ENCODE measurements at regions not wholly inside any gene's neighbourhood (a gene's known extent, or its start where the extent isn't known, plus 50 kb on each side); places are given as distances from the start of the nearest gene placed in this dataset.

DNA sequence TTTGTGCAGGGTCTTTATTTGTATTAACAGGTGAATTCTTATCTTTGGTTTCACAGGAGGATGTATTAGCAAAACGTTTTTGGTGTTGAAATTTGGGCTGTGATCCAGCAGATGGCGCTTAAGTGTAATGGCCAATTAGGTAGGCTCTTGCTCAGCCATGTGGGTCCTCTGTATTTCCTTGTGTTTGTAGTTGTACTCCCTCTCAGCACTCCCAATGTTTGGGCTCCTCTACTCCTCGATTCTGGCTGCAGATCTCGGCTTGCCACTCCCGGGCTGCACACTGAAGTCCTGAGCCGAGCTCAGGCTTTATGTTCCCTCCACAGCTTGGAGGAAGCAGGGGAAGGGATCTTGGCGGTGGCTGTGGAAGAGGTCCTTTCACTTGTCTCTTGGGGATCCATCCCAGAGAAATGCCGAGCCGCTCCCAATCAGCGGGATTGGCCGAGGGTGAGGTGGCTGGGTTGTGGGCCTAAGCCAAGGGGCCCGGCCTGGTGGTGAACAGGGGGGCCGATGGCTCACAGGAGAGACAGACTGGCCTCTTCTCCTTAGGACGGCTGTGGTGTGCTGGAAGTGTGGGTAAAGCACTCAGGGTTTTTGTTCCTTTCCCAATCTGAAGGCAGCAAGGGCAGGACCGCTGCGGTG lies 133.7 kb downstream of the AEBP2 start:
- ATAC-seq, result peak; percentile 44
- DNase-seq, result peak in 1 of 2 donors; percentile 28
- intact Hi-C loops (cut with DNase I, micrococcal nuclease), result no loop called here

DNA sequence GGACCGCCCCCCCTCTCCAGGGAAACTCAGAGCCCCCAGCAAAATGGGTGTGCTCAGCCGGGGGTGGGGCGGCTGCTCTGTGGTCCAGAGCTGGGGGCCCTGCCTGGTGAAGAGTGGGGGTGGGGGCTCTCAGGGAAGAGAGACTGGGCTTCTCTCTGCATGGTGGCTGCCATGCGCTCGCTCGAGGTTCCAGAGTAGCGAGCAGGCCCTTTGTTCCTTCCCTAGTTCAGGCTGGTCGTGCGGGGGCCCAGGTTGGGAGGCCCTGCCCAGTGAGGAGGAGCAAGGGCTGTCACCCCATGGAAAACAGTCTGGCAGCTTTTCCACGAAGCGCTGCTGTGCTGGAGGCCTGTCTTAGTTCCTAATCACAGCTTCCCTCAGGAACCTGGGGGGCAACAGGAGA lies 134.6 kb downstream of the AEBP2 start:
- DNase-seq (no peak), ATAC-seq (no peak)
- intact Hi-C loops (cut with DNase I, micrococcal nuclease), result no loop called here

DNA sequence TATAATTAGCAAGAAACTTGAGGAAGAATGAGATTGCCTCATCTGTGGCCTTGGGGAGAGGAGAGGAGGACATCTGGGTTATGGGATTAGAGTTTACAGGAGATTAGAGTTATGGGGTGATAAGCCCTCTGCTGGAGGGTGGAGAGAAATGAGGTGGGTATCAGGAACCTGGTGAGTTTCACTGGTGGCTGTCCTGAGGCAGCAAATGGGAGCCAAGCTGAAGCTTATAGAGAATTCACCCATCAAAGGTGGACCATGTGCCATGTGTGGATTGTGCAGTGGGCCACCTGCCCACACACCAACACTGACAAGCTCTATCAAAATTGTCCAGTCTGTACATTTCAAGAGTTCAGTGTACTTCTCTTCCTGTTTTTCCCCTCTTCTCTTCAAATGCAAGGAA lies 135.3 kb downstream of the AEBP2 start:
- no peak for ATAC-seq
- no peak for DNase-seq
- intact Hi-C loops (cut with DNase I, micrococcal nuclease), result no loop called here

DNA sequence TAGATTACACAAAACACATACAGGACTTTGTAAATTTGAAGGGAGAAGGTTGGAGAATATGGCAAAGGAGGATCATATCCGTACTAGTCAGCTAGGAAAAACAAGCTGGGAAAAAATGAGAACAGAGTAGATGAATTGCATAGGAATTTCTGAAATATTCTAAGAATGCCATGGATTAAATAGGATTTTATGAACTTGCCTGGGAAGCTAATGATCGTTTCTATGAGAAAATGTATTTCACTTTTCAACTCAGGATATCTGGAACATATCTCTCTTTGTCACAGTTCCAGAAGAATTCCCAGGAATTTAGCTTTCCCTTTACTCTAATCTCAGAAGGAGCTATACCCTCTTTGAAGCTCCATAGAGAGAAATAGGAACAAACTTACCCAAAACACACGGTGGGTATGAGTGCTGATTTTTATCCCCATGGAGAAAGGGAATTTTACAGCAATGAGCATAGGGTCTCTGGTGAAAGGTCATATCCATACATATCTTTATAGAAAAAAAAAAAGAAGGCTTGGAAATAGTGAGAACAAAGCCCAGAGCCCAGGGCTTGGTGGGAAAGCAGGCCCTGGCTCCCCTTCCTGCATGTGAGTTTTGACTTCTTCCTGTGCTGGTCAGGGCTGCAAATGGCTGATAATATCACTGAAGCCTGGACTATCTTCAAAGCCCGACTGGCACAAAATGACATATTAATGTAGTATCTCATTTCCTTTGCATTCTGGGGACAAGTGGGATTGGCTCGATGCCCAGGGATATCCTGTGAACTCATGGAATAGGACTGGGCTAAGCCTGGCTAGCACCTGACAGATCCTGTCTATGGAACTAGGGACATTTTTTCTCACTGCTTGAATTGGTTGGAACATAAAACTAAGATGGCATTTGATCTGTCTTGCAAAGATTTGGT lies 136.3 kb downstream of the AEBP2 start:
- ATAC-seq (no peak), DNase-seq (peak in 1 of 2 donors; percentile 5)
- intact Hi-C loops (cut with DNase I, micrococcal nuclease), result no loop called here

DNA sequence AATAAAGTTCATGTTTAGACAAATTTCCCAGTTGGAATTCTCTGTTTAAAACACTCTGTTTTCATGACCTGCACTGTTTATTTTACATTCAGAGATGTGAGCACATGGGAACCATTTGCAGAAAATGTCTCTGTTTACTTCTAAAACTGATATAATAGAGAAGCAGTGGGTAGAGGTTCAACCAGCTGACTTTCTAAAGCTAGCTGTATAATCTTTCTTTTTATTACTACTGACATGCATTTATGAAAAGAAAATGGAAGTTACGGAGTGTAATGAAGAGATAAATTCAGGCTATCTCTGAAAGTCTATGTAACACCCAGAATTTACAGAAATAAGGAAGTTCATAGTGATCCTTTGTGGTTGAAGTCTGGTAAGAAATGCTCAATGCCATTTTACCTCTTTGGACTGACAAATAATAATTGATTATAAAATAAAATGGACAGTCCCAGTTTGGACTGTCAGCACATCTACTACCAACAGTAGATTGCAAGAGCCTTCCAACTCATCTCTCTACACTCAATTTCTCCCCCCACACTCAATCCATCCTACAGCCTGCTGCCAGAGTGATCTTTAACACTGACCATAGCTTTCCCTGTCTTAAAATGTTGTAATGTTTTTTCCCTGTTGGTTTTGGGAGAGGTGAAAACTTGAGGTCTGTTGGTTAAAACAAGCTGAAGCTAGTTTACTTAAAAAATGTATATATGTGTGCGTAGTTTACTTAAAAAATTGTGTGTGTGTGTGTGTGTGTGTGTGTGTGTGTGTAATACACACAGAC lies 137.4 kb downstream of the AEBP2 start:
- intact Hi-C loops (cut with DNase I, micrococcal nuclease), result no loop called here
- ATAC-seq, result no peak
- DNase-seq, result no peak

DNA sequence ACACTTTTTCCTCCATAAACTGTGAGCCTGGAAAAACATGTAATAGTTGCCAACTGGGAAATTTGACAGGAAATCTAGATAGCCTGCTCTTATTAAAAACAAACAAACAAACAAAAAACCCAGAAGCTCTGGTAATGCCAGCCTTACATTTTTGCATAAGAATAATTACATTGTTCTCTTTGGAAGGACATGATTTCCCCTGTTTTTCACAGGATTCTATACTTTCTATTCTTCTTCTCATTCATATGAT lies 137.9 kb downstream of the AEBP2 start:
- intact Hi-C loops (cut with DNase I, micrococcal nuclease), result no loop called here
- no peak for DNase-seq
- no peak for ATAC-seq

DNA sequence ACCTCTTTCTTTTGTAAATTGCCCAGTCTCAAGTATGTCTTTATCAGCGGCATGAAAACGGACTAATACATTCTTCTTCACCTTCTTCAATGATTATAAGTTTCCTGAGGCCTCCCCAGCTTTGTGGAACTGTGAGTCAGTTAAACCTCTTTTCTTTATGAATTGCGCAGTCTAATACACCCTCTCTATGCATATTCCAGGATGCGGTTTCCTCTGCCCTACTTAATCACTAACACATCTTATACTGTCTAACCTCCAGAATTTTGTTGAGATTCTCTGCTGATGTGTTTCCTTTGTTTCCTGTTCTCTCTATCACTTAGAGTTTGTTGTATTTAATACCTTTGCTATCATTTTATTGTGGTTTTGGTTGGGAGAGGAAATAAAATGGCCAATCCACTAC lies 145.4 kb downstream of the AEBP2 start:
- intact Hi-C loops (cut with DNase I, micrococcal nuclease), result no loop called here
- no peak for DNase-seq
- no peak for ATAC-seq

DNA sequence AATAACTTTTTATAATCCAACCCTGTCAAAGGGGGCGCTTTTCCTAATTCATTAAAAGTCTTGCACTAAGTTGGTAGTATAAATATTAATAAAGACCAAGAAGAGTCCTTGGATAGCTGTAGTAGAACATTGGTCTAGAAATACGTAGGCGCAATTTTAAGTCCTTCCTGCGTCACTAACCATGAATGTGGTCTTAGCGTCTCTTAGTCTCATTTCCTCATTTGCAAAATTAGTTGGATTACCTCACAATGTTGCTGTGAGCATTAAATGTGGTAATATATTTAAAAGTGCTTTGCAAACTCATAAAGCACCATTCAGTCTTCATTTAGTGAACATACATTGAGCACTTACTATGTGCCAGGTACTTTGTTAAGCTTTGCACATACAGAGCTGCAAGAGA lies 149.7 kb downstream of the AEBP2 start:
- DNase-seq (no peak), ATAC-seq (no peak)
- intact Hi-C loops (cut with DNase I, micrococcal nuclease), result no loop called here

DNA sequence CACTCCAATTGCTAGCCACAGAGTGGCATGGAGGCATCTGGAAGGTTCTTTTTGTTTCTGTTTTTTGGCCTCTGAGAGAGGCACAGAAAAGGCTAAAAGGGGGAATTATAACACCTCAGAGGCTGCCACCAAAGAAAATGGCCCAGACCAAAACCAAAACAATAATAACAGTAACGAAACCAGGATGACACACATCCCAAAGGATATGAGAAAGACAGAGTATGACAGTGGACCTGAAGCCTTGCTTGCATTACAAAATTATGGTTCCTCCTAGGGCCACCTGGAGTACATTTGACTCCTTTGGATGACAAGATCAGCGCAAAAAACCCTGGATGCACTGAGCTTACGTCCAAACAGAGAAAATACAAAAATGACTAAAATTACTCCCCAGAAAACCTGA lies 152.7 kb downstream of the AEBP2 start:
- DNase-seq (no peak), ATAC-seq (no peak)
- intact Hi-C loops (cut with DNase I, micrococcal nuclease), result no loop called here

DNA sequence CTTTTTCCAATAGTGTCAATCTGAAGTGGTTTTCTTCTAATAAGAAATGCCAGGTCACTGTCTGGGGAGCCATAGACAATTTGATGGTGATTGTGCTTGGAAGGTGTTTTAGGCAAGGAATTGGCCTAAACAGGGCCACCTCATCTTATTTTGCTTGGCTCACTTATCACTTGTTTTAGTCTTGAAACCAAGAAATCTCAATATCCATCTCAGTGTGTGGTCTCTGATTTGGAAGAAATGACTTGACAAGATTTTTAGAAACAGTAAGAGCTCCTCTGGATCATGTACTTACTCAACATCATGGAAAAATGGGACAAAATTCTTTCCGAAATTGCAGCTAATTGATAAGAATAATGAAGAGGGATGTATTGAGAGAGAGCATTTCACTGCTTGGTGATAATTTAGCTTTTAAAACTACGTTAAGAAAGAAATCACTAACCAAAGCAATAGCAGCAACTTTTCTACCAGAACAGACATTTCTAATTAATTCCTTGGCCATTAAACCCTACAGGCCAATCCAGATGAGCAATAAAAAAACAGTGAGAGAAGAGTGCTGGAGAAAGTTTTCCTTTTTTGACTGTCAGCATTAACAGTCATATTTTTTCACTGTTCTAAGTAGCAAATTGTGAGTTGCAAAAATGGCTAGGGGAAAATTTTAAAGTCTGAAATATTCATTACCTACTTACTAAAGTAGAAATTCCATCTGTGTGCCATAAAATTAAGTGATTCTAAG lies 157.3 kb downstream of the AEBP2 start:
- intact Hi-C loops (cut with DNase I, micrococcal nuclease), result no loop called here
- ATAC-seq, result no peak

DNA sequence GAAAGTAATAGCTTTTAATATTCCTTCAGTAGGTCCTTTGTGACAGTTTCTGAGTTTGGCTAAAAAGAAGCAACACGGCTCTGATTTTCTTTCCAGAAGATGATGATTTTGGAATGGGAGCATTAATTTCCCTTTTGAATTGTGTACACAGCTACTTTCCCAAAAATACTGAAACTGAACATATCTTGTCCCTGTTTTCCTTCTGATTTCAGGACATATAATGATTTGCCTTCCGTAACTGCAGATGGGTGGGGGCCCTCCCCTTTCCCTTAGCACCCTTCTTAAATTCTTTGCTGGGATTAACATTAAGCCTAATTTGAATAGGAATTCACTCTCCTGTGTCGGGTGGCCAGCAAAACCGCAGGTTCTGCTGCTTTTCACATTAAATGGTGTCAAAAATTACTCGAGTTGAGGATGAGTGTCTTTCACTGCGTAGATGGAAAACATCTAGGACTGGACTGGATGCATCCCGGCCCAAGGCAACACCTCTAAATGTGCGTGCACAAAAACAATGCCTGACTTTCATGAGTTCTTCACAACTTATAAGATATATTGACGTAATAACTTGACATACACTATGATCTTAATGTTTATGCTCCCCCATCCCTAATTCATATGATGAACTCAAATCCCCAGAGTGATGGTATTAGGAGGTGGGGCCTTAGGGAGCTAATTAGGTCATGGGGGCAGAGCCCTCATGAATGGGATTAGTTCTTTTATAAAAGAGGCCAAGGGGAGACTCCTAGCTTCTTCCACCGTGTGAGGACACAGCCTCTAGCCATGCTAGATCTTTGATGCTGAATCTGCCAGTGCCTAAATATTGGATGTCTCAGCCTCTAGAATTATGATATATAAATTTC lies 158.1 kb downstream of the AEBP2 start:
- intact Hi-C loops (cut with DNase I, micrococcal nuclease), result no loop called here
- DNase-seq (no peak), ATAC-seq (no peak)

More for the DNA sequence above, 157.3 kb downstream of the AEBP2 start:
- DNase-seq, result no peak

DNA sequence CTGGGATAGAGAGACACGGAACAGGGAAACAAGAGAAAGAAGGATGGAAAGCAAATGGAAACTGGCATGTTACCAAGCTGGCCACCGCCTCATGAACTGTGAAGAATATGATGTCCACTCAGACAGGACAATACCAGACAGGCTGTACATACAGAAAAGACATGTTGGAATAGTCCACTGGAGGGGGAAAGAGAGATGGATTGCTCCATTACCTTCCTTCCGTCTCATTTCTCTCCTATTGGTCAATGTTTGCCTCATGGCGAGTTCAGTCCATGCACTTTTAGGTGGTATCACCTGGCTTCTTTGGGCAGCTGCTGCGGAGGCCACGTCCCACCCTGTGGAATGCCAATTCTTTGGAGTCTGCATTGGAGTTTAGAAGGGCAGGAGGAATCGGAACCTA lies 166.4 kb downstream of the AEBP2 start:
- intact Hi-C loops (cut with DNase I, micrococcal nuclease), result no loop called here
- ATAC-seq, result no peak
- DNase-seq, result no peak

DNA sequence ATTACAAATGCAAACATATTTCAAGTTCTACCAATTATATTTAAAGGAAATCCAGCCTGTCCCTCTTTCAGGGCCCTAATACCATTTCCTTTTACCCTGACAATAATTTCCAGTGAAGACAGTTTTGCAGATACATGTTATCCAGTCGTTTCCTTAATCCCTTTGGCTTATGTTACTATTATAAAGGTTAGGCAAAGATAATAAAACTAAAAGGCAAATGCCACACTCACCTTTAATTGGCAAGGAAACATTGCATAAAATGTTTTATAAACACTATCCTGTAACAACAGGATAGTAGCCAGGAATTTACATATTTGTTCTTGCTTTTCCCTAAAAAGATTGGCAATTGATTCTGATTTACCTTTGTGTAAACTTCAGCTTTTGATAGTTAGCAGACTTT lies 168.7 kb downstream of the AEBP2 start:
- no peak for DNase-seq
- ATAC-seq, result peak; percentile 85
- intact Hi-C loops (cut with DNase I, micrococcal nuclease), result no loop called here

DNA sequence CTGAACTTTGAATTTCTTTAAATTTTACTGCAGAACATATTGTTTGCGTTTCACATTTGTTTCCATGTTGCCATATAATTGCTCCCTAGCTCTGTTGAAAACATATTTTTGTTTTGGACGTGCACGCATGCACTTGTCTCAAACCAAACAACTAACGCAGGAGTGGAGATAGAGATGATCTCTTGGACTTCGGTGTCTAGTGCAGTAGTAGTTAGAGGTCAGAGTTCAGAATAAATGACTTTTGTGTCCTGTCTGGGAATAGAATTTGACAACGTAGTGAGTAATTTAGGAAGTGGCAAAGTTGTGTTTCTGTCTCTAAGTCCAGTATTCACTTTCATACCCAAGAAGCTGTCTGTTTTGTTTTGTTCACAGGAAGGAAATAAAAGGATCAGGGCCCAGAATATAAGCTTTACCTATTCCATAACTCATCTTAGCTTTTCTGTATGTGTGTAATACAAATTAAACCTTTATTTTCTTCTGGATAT lies 173.8 kb downstream of the AEBP2 start:
- intact Hi-C loops (cut with DNase I, micrococcal nuclease), result no loop called here
- ATAC-seq (no peak), DNase-seq (no peak)

DNA sequence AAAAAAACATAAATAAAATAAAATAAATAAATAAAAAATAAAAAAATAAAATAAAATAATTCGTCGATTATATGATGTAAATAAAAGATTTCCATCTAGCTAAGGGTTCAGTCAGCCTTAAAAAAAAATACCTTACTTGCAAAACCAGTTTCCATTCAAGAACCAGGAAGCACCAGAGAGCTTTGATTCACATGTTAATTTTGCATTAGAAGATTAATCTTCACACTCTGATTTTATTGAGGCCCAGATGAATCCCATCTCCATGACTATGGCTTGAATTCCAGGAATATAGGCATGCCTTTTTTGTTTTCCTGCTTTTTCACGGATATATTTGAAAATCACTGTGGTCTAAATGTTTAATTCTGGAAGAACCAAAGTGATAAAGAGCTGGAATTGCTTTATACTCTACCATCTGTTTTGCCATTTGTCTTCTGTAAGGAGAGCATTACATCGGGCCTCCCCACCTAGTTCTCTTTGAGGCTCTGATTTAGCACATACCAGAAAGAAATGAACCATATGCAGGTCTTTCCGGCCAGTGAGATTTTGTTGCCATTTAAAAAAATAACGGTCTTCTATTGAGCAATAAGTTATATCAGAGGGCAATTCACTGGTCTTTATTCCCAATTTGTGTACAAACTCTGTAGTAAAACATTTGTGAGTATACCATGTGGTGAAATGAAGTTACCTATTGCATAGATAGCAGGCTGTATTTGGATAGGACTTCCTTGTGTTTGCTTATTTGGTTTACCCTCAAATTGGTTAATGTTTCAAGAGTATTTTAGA lies 175.5 kb downstream of the AEBP2 start:
- ATAC-seq (peak; percentile 88), DNase-seq (no peak)
- intact Hi-C loops (cut with DNase I, micrococcal nuclease), result no loop called here

DNA sequence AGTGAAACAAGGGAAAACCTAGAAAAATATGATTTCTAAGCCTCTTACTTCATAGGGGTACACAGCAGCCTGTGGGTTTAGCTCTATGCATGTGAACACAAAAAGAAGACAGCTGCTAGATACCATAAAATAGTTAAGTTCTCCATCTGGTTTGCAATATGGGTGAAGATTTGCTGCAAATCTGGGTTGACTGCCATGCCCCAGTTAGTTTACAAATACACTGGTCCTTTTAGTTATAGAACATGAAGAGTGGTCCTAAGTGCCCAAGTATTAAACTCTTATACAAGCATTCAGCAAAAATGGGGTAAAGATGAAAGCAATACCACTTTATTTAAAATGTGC lies 176.1 kb downstream of the AEBP2 start:
- DNase-seq, result no peak
- intact Hi-C loops (cut with DNase I, micrococcal nuclease), result no loop called here
- ATAC-seq, result no peak

DNA sequence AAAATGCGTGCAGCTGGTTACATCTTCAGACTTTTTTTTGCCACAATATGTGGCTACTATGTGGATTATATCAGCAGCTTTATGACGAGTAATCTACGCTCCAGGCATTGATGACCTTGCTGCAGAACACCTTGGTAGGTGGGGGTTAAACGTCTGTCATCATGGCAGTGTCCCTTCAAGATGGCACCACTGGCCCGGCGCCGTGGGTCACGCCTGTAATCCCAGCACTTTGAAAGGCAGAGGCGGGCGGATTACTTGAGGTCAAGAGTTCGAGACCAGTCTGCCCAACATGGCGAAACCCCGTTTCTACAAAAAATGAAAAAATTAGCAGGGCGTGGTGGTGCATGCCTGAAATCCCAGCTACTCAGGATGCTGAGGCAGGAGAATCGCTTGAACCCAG lies 177.5 kb downstream of the AEBP2 start:
- no peak for DNase-seq
- intact Hi-C loops (cut with DNase I, micrococcal nuclease), result no loop called here
- no peak for ATAC-seq

DNA sequence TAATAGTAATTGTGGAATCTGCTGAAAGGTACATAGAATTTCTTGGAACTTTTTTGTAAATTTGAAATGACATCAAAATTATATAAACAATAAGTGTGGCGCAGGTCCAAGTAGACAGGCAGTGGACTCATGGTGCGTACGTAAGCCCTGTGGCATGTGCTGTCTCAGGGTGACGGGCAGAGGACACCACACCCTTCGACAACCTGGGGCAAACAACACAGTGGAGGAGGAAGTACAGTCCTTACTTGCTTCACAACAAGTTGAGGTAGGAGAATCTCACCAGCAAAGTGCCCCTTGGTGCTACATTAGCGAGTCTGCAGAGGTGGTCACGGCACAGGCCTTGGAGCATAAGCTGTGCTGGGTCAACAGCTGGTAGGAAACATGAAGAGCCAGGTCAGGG lies 180.9 kb downstream of the AEBP2 start:
- DNase-seq (peak; percentile 43 to 80), ATAC-seq (peak; percentile 100)
- intact Hi-C loops (cut with DNase I, micrococcal nuclease), result no loop called here
